ENCODE measurements at regions not wholly inside any gene's neighbourhood (a gene's known extent, or its start where the extent isn't known, plus 50 kb on each side); places are given as distances from the start of the nearest gene placed in this dataset.
"Not testable (repeated sequence)": the region's sequence is repeated elsewhere in the genome, so short reads cannot be mapped to it uniquely, and the experiment has no call there.

- no peaks in the 10 kb centered on the region for H3K9me3 Mint-ChIP-seq
- H3K4me1 Mint-ChIP-seq = no peaks in the 10 kb centered on the region
- no peak for ATAC-seq (replicated peaks)
- no peaks in the 10 kb centered on the region for H3K36me3 Mint-ChIP-seq (ENCODE audit: low read depth)
- no peak overlapping the region for H3K4me3 Mint-ChIP-seq
- no peak overlapping the region for H3K27ac Mint-ChIP-seq
- peaks cover 39% of the 10 kb centered on the region for H3K27me3 Mint-ChIP-seq
These were observed 90.1 kb upstream of the HMGA2 start for GRCh38 chr12:65734226-65734625.

- no peak for ATAC-seq (replicated peaks)
- H3K36me3 Mint-ChIP-seq (ENCODE audit: low read depth) = no peaks in the 10 kb centered on the region
- peaks cover 29% of the 10 kb centered on the region for H3K27me3 Mint-ChIP-seq
- H3K9me3 Mint-ChIP-seq = no peaks in the 10 kb centered on the region
- no peak overlapping the region for H3K4me3 Mint-ChIP-seq
- no peaks in the 10 kb centered on the region for H3K4me1 Mint-ChIP-seq
- H3K27ac Mint-ChIP-seq = no peak overlapping the region
These were observed 84.7 kb upstream of the HMGA2 start for GRCh38 chr12:65739606-65740005.

GRCh38 chr12:65740506-65740872 is 83.8 kb upstream of the HMGA2 start:
- ATAC-seq (replicated peaks) = no peak
- Mint-ChIP-seq H3K4me1 (no peaks in the 10 kb centered on the region), H3K27me3 (peaks cover 27% of the 10 kb centered on the region), H3K9me3 (no peaks in the 10 kb centered on the region), H3K4me3 (peak overlapping the region; percentile 66), H3K36me3 (ENCODE audit: low read depth) (no peaks in the 10 kb centered on the region), H3K27ac (no peak overlapping the region)

GRCh38 chr12:65740873-65741600 is 83.2 kb upstream of the HMGA2 start:
- H3K9me3 Mint-ChIP-seq = no peaks in the 10 kb centered on the region
- H3K4me1 Mint-ChIP-seq = no peaks in the 10 kb centered on the region
- peaks cover 26% of the 10 kb centered on the region for H3K27me3 Mint-ChIP-seq
- peak; percentile 80 for ATAC-seq (replicated peaks)
- H3K4me3 Mint-ChIP-seq = peak overlapping the region; percentile 66
- no peak overlapping the region for H3K27ac Mint-ChIP-seq
- H3K36me3 Mint-ChIP-seq (ENCODE audit: low read depth) = no peaks in the 10 kb centered on the region

- ATAC-seq (replicated peaks) = no peak
- H3K27me3 Mint-ChIP-seq = peaks cover 29% of the 10 kb centered on the region
- H3K9me3 Mint-ChIP-seq = no peaks in the 10 kb centered on the region
- no peaks in the 10 kb centered on the region for H3K36me3 Mint-ChIP-seq (ENCODE audit: low read depth)
- no peaks in the 10 kb centered on the region for H3K4me1 Mint-ChIP-seq
- peak overlapping the region; percentile 66 for H3K4me3 Mint-ChIP-seq
- H3K27ac Mint-ChIP-seq = no peak overlapping the region
These were observed 82.6 kb upstream of the HMGA2 start for GRCh38 chr12:65741656-65742017.

- no peaks in the 10 kb centered on the region for H3K9me3 Mint-ChIP-seq
- H3K27me3 Mint-ChIP-seq = peaks cover 31% of the 10 kb centered on the region
- peak overlapping the region; percentile 66 for H3K4me3 Mint-ChIP-seq
- no peaks in the 10 kb centered on the region for H3K4me1 Mint-ChIP-seq
- H3K36me3 Mint-ChIP-seq (ENCODE audit: low read depth) = no peaks in the 10 kb centered on the region
- H3K27ac Mint-ChIP-seq = no peak overlapping the region
- no peak for ATAC-seq (replicated peaks)
These were observed 82.0 kb upstream of the HMGA2 start for GRCh38 chr12:65742018-65743010.

- H3K27ac Mint-ChIP-seq; H3K4me1 Mint-ChIP-seq; H3K36me3 Mint-ChIP-seq (ENCODE audit: low read depth); H3K9me3 Mint-ChIP-seq; ATAC-seq (replicated peaks); H3K4me3 Mint-ChIP-seq: not testable (repeated sequence)
- peaks cover 30% of the 10 kb centered on the region for H3K27me3 Mint-ChIP-seq
These were observed 79.9 kb upstream of the HMGA2 start for GRCh38 chr12:65744236-65744840.

GRCh38 chr12:65747338-65747737 is 76.9 kb upstream of the HMGA2 start:
- H3K36me3 Mint-ChIP-seq (ENCODE audit: low read depth) = no peaks in the 10 kb centered on the region
- no peaks in the 10 kb centered on the region for H3K4me1 Mint-ChIP-seq
- no peaks in the 10 kb centered on the region for H3K9me3 Mint-ChIP-seq
- peaks cover 21% of the 10 kb centered on the region for H3K27me3 Mint-ChIP-seq
- no peak overlapping the region for H3K27ac Mint-ChIP-seq
- no peak for ATAC-seq (replicated peaks)
- H3K4me3 Mint-ChIP-seq = no peak overlapping the region

GRCh38 chr12:65748332-65748731 is 76.0 kb upstream of the HMGA2 start:
- Mint-ChIP-seq H3K9me3 (no peaks in the 10 kb centered on the region), H3K4me1 (no peaks in the 10 kb centered on the region), H3K27ac (no peak overlapping the region), H3K36me3 (ENCODE audit: low read depth) (no peaks in the 10 kb centered on the region), H3K27me3 (peaks cover 14% of the 10 kb centered on the region), H3K4me3 (no peak overlapping the region)
- no peak for ATAC-seq (replicated peaks)

GRCh38 chr12:65754290-65754689 is 70.0 kb upstream of the HMGA2 start:
- peaks cover 6% of the 10 kb centered on the region for H3K27me3 Mint-ChIP-seq
- no peaks in the 10 kb centered on the region for H3K36me3 Mint-ChIP-seq (ENCODE audit: low read depth)
- H3K4me3 Mint-ChIP-seq = no peak overlapping the region
- H3K9me3 Mint-ChIP-seq = no peaks in the 10 kb centered on the region
- H3K27ac Mint-ChIP-seq = no peak overlapping the region
- H3K4me1 Mint-ChIP-seq = no peaks in the 10 kb centered on the region
- no peak for ATAC-seq (replicated peaks)

- Mint-ChIP-seq H3K4me3 (no peak overlapping the region), H3K9me3 (no peaks in the 10 kb centered on the region), H3K36me3 (ENCODE audit: low read depth) (no peaks in the 10 kb centered on the region), H3K4me1 (no peaks in the 10 kb centered on the region), H3K27ac (no peak overlapping the region), H3K27me3 (peaks cover 6% of the 10 kb centered on the region)
- ATAC-seq (replicated peaks) = no peak
These were observed 69.3 kb upstream of the HMGA2 start for GRCh38 chr12:65754744-65755595.

- Mint-ChIP-seq H3K9me3 (no peaks in the 10 kb centered on the region), H3K4me3 (no peak overlapping the region), H3K36me3 (ENCODE audit: low read depth) (no peaks in the 10 kb centered on the region), H3K27ac (no peak overlapping the region), H3K27me3 (peaks cover 6% of the 10 kb centered on the region), H3K4me1 (no peaks in the 10 kb centered on the region)
- no peak for ATAC-seq (replicated peaks)
These were observed 68.7 kb upstream of the HMGA2 start for GRCh38 chr12:65755596-65755978.

- ATAC-seq (replicated peaks) = no peak
- Mint-ChIP-seq H3K4me3 (no peak overlapping the region), H3K27me3 (peaks cover 6% of the 10 kb centered on the region), H3K9me3 (no peaks in the 10 kb centered on the region), H3K36me3 (ENCODE audit: low read depth) (no peaks in the 10 kb centered on the region), H3K27ac (no peak overlapping the region), H3K4me1 (no peaks in the 10 kb centered on the region)
These were observed 68.0 kb upstream of the HMGA2 start for GRCh38 chr12:65756267-65756666.

GRCh38 chr12:65756956-65757511 is 67.2 kb upstream of the HMGA2 start:
- no peaks in the 10 kb centered on the region for H3K36me3 Mint-ChIP-seq (ENCODE audit: low read depth)
- no peak overlapping the region for H3K4me3 Mint-ChIP-seq
- peaks cover 6% of the 10 kb centered on the region for H3K27me3 Mint-ChIP-seq
- H3K27ac Mint-ChIP-seq = peak overlapping the region; percentile 34
- ATAC-seq (replicated peaks) = peak; percentile 80
- no peaks in the 10 kb centered on the region for H3K4me1 Mint-ChIP-seq
- no peaks in the 10 kb centered on the region for H3K9me3 Mint-ChIP-seq
